Keratinocyte (primary cell): ENCODE measurements at regions not wholly inside any gene's neighbourhood (a gene's known extent, or its start where the extent isn't known, plus 50 kb on each side); places are given as distances from the start of the nearest gene placed in this dataset.

Source experiments
- DNase-seq: peaks from one replicate; pipeline ENCODE4 v3.0.0-alpha.2; 2011; ENCODE audit warnings: low read depth, missing footprints, low spot score
- FAIRE-seq: peaks from 2 replicates; lab custom pipeline; 2011; peaks lifted over from hg19 to GRCh38; lab: Jason Lieb, UNC
- H2AFZ ChIP-seq: 2 replicates; pipeline ENCODE4 v1.6.0; 2012; ENCODE audit warnings: low read length, control low read depth, inconsistent platforms; ENCODE audit not compliant: control insufficient read depth
- H3K27ac ChIP-seq: 2 replicates; pipeline ENCODE4 v1.5.1; 2011; ENCODE audit warnings: low read length; ENCODE audit not compliant: control insufficient read depth, insufficient read depth
- H3K27me3 ChIP-seq: 3 replicates; pipeline ENCODE4 v1.6.0; 2011; ENCODE audit warnings: low read length; ENCODE audit not compliant: control insufficient read depth, insufficient read depth; ENCODE audit errors: extremely low read depth
- H3K36me3 ChIP-seq, 2 experiments: 2 replicates in 1 of 2; 3 replicates in 1 of 2; pipeline ENCODE4 v1.5.1; 2011; ENCODE audit warnings: low read length in 2 of 2, mild to moderate bottlenecking in 1 of 2; ENCODE audit not compliant: control insufficient read depth in 2 of 2, insufficient read depth in 2 of 2; ENCODE audit errors: extremely low read depth in 1 of 2
- H3K4me1 ChIP-seq: 3 replicates; pipeline ENCODE4 v1.5.1; 2011; ENCODE audit warnings: low read length; ENCODE audit not compliant: control insufficient read depth, insufficient read depth; ENCODE audit errors: extremely low read depth
- H3K4me2 ChIP-seq: 3 replicates; pipeline ENCODE4 v1.6.0; 2011; ENCODE audit warnings: low read depth, low read length; ENCODE audit not compliant: control insufficient read depth, insufficient read depth; ENCODE audit errors: extremely low read depth
- H3K4me3 ChIP-seq, 3 experiments: fragments of 200-600 bp in 1 of 3; sonication (generic) in 1 of 3; 2 replicates in 2 of 3; 3 replicates in 1 of 3; pipeline ENCODE4 v1.5.1; 2011 to 2016; ENCODE audit warnings: low read length in 3 of 3, mild to moderate bottlenecking in 3 of 3, control low read depth in 2 of 3, inconsistent platforms in 1 of 3, low read depth in 1 of 3, mixed read lengths in 1 of 3, mixed run types in 1 of 3, moderate library complexity in 1 of 3; ENCODE audit not compliant: control insufficient read depth in 2 of 3, insufficient read depth in 2 of 3; ENCODE audit errors: extremely low read depth in 1 of 3
- H3K79me2 ChIP-seq: 2 replicates; pipeline ENCODE4 v1.6.0; 2012; ENCODE audit warnings: low read length; ENCODE audit not compliant: control insufficient read depth, insufficient read depth
- H3K9ac ChIP-seq: 3 replicates; pipeline ENCODE4 v1.6.0; 2011; ENCODE audit warnings: low read length; ENCODE audit not compliant: control insufficient read depth, insufficient read depth; ENCODE audit errors: extremely low read depth
- H3K9me1 ChIP-seq: 3 replicates; pipeline ENCODE4 v1.6.0; 2011; ENCODE audit warnings: low read length; ENCODE audit not compliant: control insufficient read depth, insufficient read depth; ENCODE audit errors: extremely low read depth
- H3K9me3 ChIP-seq: 2 replicates; pipeline ENCODE4 v1.5.1; 2012; ENCODE audit warnings: low read depth, low read length; ENCODE audit not compliant: control insufficient read depth
- H4K20me1 ChIP-seq: 3 replicates; pipeline ENCODE4 v1.6.0; 2011; ENCODE audit warnings: low read length; ENCODE audit not compliant: control insufficient read depth, insufficient read depth; ENCODE audit errors: extremely low read depth
- EZH2 ChIP-seq: IDR thresholded peaks from one replicate; pipeline ENCODE4 v1.6.1; 2012; ENCODE audit warnings: inconsistent platforms, mild to moderate bottlenecking, low read length, moderate library complexity
- dilution Hi-C: fragments of 300-500 bp; cut with MboI; formaldehyde crosslinking; loops from one replicate; pipeline ENCODE4 v1.7.0; 2020; ENCODE audit warnings: low sequenced_read_pairs; ENCODE audit not compliant: extremely low pct_ligation_motif_present
- TF ChIP-seq, protein P1 (sequence below), 3 experiments: IDR thresholded peaks in 1 of 3; conservative IDR thresholded peaks in 1 of 3; optimal IDR thresholded peaks in 1 of 3; 2 replicates in 2 of 3; 3 replicates in 1 of 3; pipeline versions ENCODE3 to v1.5.1; 2011; ENCODE audit warnings: low read length in 3 of 3, mild to moderate bottlenecking in 3 of 3, moderate library complexity in 2 of 3, control low read depth in 1 of 3, inconsistent platforms in 1 of 3; ENCODE audit not compliant: insufficient read depth in 2 of 3; ENCODE audit errors: extremely low read depth in 1 of 3

DNA sequence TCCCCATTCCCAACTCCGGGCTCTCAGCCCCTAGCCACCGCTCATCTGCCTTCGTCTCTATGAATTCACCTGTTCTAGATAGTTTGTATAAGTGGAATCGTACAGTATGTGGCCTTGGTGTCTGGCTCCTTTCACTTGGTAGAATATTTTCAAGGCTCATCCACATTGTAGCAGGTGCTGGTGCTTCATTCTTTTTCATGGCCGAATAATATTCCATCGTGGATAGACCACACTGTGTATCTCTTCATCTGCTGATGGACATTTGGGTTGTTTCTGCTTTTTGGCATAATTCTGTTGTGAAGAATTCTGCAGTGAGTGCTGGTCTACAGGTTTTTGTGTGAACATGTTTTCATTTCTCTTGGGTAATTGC, 324.2 kb downstream of the SEC14L1 start:
- Histone ChIP-seq H3K9ac (peak overlapping the region; percentile 18), H4K20me1 (peaks cover 8% of the 10 kb centered on the region), H3K9me3 (no peaks in the 10 kb centered on the region), H3K36me3 (peaks cover 11 to 12% of the 10 kb centered on the region in 2 experiments), H2AFZ (no peak overlapping the region), H3K27me3 (no peaks in the 10 kb centered on the region), H3K4me2 (peak overlapping the region; percentile 43), H3K9me1 (peaks cover 2% of the 10 kb centered on the region), H3K27ac (peak overlapping the region; percentile 19), H3K4me1 (peaks cover 21% of the 10 kb centered on the region), H3K79me2 (peaks cover 78% of the 10 kb centered on the region), H3K4me3 (no peak overlapping the region)
- DNase-seq (no peak), FAIRE-seq (no peak)
- no peak for TF ChIP-seq EZH2
- TF ChIP-seq, protein P1, sequence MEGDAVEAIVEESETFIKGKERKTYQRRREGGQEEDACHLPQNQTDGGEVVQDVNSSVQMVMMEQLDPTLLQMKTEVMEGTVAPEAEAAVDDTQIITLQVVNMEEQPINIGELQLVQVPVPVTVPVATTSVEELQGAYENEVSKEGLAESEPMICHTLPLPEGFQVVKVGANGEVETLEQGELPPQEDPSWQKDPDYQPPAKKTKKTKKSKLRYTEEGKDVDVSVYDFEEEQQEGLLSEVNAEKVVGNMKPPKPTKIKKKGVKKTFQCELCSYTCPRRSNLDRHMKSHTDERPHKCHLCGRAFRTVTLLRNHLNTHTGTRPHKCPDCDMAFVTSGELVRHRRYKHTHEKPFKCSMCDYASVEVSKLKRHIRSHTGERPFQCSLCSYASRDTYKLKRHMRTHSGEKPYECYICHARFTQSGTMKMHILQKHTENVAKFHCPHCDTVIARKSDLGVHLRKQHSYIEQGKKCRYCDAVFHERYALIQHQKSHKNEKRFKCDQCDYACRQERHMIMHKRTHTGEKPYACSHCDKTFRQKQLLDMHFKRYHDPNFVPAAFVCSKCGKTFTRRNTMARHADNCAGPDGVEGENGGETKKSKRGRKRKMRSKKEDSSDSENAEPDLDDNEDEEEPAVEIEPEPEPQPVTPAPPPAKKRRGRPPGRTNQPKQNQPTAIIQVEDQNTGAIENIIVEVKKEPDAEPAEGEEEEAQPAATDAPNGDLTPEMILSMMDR (optimal IDR thresholded peaks at IDR 0.05 in 1 of 3, IDR thresholded peaks at IDR 0.05 in 1 of 3, conservative IDR thresholded peaks at IDR 0.05 in 1 of 3; ENCODE audit: extremely low read depth in 1 of 3, insufficient read depth in 2 of 3, low read length in 3 of 3), result no peak
- dilution Hi-C loops, result no loop called here

DNA sequence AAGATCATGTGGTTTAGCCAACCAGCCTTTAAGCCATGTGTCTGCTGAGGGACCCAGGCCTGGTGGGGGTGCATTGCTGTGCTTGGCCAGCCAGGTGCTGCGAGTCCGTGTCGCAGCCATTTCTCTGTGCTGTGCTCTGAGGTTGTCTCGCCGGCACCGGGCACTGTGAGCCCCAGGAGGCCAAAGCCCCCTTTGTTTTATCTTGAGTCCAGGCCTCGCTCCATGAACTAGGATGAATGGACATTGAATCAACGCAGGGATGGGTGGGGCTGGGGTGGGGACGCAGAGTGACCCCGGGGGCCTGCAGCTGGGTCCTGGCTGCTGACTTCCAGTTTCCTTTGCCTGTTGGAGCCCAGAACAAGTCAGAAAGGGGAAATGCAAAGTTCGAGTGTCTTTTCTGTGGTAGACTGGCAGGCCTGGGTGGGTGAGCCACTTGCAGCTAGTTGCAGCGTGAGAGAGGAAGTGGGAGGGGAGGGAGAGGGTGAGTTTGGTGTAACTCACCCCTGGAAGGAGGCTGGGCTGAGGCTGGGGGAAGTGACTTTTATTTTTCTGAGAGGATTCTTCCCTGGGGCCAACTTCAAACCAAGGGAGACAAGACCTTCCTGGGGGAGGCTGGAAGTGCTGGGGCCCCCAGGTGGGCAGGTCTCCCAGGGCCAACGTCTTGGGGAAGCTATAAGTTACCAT, 324.7 kb downstream of the SEC14L1 start:
- dilution Hi-C loops, result no loop called here
- peaks cover 10% of the 10 kb centered on the region for H4K20me1 ChIP-seq
- H3K79me2 ChIP-seq, result peaks cover 78% of the 10 kb centered on the region
- peaks cover 4% of the 10 kb centered on the region for H3K9me1 ChIP-seq
- FAIRE-seq (peak; percentile 88), DNase-seq (no peak)
- H3K27me3 ChIP-seq, result no peaks in the 10 kb centered on the region
- peak overlapping the region; percentile 43 for H3K4me2 ChIP-seq
- no peak overlapping the region for H3K4me3 ChIP-seq
- peak overlapping the region; percentile 36 for H3K27ac ChIP-seq
- peak overlapping the region; percentile 43 for H3K9ac ChIP-seq
- H3K4me1 ChIP-seq, result peaks cover 26% of the 10 kb centered on the region
- TF ChIP-seq EZH2, result no peak
- TF ChIP-seq, protein P1 (optimal IDR thresholded peaks at IDR 0.05 in 1 of 3, IDR thresholded peaks at IDR 0.05 in 1 of 3, conservative IDR thresholded peaks at IDR 0.05 in 1 of 3; ENCODE audit: extremely low read depth in 1 of 3, insufficient read depth in 2 of 3, low read length in 3 of 3), result no peak
- no peak overlapping the region for H2AFZ ChIP-seq
- peaks cover 11 to 15% of the 10 kb centered on the region in 2 experiments for H3K36me3 ChIP-seq
- no peaks in the 10 kb centered on the region for H3K9me3 ChIP-seq
